ENCODE measurements at regions not wholly inside any gene's neighbourhood (a gene's known extent, or its start where the extent isn't known, plus 50 kb on each side); places are given as distances from the start of the nearest gene placed in this dataset.
"Not testable (repeated sequence)": the region's sequence is repeated elsewhere in the genome, so short reads cannot be mapped to it uniquely, and the experiment has no call there.

DNA sequence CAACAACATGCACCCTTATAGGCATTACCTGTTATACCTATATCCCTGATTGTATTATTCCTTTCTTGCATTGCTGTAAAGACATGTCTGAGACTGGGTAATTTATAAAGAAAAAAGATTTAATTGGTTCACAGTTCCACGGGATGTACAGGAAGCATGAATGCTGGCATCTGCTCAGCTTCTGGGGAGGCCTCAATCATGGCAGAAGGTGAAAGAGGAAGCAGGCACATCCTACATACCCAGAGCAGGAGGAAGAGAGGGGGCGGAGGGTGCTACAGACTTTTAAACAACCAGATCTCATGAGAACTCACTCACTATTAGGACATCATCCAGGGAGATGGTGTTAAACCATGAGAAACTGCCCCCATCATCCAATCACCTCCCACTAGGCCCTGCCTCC is 191.7 kb upstream of the SPHKAP start:
- no peaks in the 10 kb centered on the region for H3K4me1 ChIP-seq
- DNase-seq (ENCODE audit: low spot score in 2 of 2) = no peak
- H3K9me3 ChIP-seq = no peaks in the 10 kb centered on the region
- H3K27me3 ChIP-seq (ENCODE audit: low read depth) = no peaks in the 10 kb centered on the region
- H3K4me3 ChIP-seq = no peak overlapping the region
- no peaks in the 10 kb centered on the region for H3K36me3 ChIP-seq (replicated peaks)
- in situ Hi-C loops (cut with MboI; ENCODE audit: low sequenced_read_pairs) = no loop called here

DNA sequence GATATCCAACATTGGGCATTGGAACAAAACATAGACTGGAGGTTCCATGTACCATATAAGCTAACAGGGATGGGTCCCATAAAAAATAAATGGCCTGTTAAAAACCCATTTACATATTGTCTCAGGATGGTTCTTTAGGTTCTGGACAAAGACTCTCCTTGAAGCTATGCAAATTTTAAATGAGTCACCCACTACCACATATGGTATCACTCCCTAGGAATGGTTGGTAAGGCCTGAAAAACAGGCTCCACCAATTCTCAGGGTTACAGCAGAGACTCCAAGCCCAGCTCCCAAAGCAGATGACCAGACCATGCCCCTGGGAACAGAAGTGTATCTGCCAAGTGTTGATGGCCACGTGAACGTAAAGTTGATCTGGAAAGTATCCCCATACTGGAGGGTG is 190.7 kb upstream of the SPHKAP start:
- no peaks in the 10 kb centered on the region for H3K36me3 ChIP-seq (replicated peaks)
- in situ Hi-C loops (cut with MboI; ENCODE audit: low sequenced_read_pairs) = no loop called here
- no peaks in the 10 kb centered on the region for H3K4me1 ChIP-seq
- H3K4me3 ChIP-seq = no peak overlapping the region
- H3K9me3 ChIP-seq = no peaks in the 10 kb centered on the region
- DNase-seq (ENCODE audit: low spot score in 2 of 2) = no peak
- no peaks in the 10 kb centered on the region for H3K27me3 ChIP-seq (ENCODE audit: low read depth)

DNA sequence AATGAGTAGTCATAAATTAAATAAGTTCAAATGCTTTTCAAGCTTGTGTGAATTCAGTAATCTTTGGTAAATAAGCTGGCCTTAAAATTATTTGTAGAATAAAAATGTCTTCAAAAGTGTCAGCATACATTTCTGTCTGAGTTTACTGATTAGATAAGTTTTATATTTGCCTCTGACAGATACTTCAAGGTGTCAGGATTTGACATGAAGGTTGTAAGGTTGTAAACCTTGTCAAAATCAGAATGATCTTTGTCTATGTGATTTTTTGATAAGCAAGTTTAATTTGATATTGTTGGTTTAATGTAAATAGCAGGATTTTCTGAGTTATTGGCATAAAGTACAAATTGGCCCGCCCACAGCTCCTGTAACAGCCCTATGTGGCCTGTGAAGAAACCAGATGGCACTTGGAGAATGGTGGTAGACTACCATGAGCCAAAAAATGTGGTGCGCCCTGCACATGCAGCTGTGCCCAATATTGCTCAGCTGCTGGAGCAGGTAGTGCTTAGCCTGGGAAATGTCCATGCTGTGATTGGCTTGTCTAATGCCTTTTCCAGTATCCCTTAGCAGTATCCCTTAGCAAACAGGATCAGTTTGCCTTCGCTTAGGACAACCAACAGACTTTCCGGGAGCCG is 188.0 kb upstream of the SPHKAP start:
- no peaks in the 10 kb centered on the region for H3K9me3 ChIP-seq
- no peaks in the 10 kb centered on the region for H3K36me3 ChIP-seq (replicated peaks)
- H3K4me1 ChIP-seq = peaks cover 2% of the 10 kb centered on the region; the same call in 1 of the 2 replicates
- no peaks in the 10 kb centered on the region for H3K27me3 ChIP-seq (ENCODE audit: low read depth)
- no peak overlapping the region for H3K4me3 ChIP-seq
- in situ Hi-C loops (cut with MboI; ENCODE audit: low sequenced_read_pairs) = no loop called here
- DNase-seq (ENCODE audit: low spot score in 2 of 2) = no peak

DNA sequence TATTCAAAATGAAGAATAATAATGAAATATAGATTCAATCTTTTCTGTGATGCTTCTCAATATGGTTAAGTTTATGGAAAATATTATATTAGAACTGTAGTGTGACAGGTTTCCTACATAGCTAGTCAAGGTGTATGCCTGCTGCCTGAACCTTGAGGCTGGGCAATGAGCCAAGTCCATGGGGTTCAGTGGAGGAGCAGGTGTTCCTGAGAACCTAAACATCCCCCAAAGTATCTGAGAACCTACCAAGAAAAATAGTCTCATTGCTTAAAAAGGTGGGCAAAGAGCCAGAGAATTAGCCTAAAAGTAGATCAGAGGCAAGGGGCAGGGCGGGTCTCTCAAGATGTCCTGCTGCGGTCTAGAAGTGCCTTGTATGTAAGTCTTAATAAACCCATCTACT is 185.9 kb upstream of the SPHKAP start:
- no peak overlapping the region for H3K4me3 ChIP-seq

DNA sequence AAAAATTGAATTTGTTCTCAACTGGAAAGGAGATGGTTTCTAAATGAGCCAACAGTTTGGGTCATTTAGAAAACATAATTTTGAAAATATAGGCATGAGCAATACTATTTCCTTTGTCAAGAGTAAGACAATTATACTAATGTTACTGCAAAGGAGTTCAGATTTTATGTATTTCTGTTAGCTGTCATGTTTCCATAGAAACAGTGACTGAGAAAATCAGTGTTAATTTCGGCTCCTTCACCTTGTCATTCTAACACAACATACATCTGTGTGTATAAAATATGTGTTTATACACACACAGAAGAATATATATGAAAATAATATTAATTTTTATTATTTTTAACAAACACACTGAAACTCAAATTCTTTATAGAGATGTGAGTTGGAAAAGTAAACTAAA is 178.0 kb upstream of the SPHKAP start:
- Histone ChIP-seq H3K9me3 (no peaks in the 10 kb centered on the region), H3K36me3 (replicated peaks) (no peaks in the 10 kb centered on the region), H3K27me3 (ENCODE audit: low read depth) (no peaks in the 10 kb centered on the region), H3K4me3 (no peak overlapping the region), H3K4me1 (peaks cover 2% of the 10 kb centered on the region; the same call in 1 of the 2 replicates)
- no peak for DNase-seq (ENCODE audit: low spot score in 2 of 2)
- in situ Hi-C loops (cut with MboI; ENCODE audit: low sequenced_read_pairs) = no loop called here

More for the DNA sequence above, 185.9 kb upstream of the SPHKAP start:
- H3K4me1 ChIP-seq = peaks cover 4% of the 10 kb centered on the region; the same call in 1 of the 2 replicates
- DNase-seq (ENCODE audit: low spot score in 2 of 2) = no peak
- H3K36me3 ChIP-seq (replicated peaks) = no peaks in the 10 kb centered on the region
- no peaks in the 10 kb centered on the region for H3K9me3 ChIP-seq
- H3K27me3 ChIP-seq (ENCODE audit: low read depth) = no peaks in the 10 kb centered on the region
- in situ Hi-C loops (cut with MboI; ENCODE audit: low sequenced_read_pairs) = no loop called here

DNA sequence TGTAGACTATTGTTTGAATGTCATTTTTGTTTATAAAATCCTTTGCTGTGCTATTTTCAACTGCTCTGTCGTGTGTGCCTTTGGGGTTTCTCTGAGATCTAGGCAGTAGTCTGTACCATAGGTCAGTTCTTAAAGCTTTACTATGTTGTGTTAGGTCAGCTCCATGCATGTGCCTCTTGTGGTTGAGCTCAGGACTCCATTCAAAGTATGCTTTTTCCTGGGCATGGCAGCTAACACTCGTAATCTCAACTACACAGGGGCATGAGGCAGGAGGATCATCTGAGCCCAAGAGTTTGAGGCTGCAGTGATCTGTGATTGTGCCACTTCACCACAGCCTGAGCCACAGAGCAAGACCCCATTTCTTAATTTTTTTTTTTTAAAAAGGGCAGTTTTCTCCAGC is 174.4 kb upstream of the SPHKAP start:
- no peaks in the 10 kb centered on the region for H3K27me3 ChIP-seq (ENCODE audit: low read depth)
- H3K4me3 ChIP-seq = no peak overlapping the region
- no peaks in the 10 kb centered on the region for H3K4me1 ChIP-seq
- H3K36me3 ChIP-seq (replicated peaks) = no peaks in the 10 kb centered on the region
- H3K9me3 ChIP-seq = no peaks in the 10 kb centered on the region
- in situ Hi-C loops (cut with MboI; ENCODE audit: low sequenced_read_pairs) = no loop called here
- no peak for DNase-seq (ENCODE audit: low spot score in 2 of 2)

DNA sequence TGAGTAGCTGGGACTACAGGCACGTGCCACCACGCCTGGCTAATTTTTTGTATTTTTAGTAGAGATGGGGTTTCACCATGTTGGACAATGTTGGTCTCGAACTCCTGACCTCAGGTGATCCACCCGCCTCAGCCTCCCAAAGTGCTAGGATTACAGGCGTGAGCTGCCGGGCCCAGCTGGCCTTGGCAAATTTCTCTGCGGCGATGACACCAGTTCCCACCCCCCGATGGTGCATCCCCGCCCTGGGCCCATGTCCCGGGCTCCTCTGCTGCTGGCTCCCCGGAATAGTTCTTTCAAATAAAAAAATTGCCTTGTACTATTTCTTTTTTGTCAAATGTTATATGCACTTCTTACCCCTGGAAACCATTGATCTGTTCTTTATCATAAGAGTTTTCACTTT is 171.5 kb upstream of the SPHKAP start:
- DNase-seq (ENCODE audit: low spot score in 2 of 2); in situ Hi-C loops (cut with MboI; ENCODE audit: low sequenced_read_pairs); H3K4me3 ChIP-seq; H3K27me3 ChIP-seq (ENCODE audit: low read depth); H3K9me3 ChIP-seq; H3K4me1 ChIP-seq; H3K36me3 ChIP-seq (replicated peaks): not testable (repeated sequence)

DNA sequence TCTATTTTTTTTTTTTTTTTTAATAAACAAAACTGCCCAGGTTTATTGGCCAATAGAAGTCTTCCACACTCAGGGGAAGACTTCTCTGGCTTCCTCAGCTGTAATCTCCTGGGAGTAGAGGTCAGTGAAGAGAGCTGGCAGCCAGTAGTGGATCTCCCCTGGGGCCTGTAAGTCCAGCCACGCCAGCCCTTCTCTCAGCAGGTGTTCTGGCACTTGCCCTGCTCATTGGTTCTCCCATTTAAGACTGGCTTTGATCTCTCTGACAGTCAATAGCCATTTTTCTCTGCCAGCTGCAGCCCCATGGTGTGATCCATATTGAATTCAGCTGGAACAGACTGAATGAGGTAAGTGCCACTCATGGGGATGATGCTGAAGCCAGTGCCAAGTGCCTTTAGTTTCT is 170.6 kb upstream of the SPHKAP start:
- no peak overlapping the region for H3K4me3 ChIP-seq
- no peaks in the 10 kb centered on the region for H3K27me3 ChIP-seq (ENCODE audit: low read depth)
- H3K4me1 ChIP-seq = no peaks in the 10 kb centered on the region
- no peaks in the 10 kb centered on the region for H3K9me3 ChIP-seq
- no peaks in the 10 kb centered on the region for H3K36me3 ChIP-seq (replicated peaks)
- in situ Hi-C loops (cut with MboI; ENCODE audit: low sequenced_read_pairs) = no loop called here
- no peak for DNase-seq (ENCODE audit: low spot score in 2 of 2)

DNA sequence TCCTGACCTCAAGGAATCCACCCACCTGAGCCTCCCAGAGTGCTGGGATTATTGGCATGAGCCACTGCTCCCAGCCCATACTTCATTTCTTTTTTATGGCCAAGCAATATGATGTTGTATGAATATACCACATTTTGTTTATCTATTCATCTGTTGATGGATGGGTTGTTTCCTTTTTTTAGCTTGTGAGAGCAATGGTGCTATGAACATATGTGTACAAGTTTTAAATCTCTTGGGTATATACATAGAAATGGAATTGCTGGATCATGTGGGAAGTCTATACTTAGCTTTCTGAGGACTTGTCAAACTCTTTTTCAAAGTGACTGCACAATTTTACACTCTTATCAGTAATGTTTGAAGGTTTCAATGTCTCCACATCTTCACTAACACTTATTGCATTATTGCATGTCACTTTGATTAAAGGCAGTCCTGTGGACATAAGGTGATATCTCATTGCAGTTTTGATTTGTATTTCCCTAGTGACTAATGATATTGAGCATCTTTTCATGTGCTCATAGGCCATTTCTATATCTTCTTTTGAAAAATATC is 167.1 kb upstream of the SPHKAP start:
- in situ Hi-C loops (cut with MboI; ENCODE audit: low sequenced_read_pairs) = no loop called here
- Histone ChIP-seq H3K36me3 (replicated peaks) (no peaks in the 10 kb centered on the region), H3K4me1 (no peaks in the 10 kb centered on the region), H3K9me3 (no peaks in the 10 kb centered on the region), H3K27me3 (ENCODE audit: low read depth) (no peaks in the 10 kb centered on the region), H3K4me3 (no peak overlapping the region)
- DNase-seq (ENCODE audit: low spot score in 2 of 2) = no peak

DNA sequence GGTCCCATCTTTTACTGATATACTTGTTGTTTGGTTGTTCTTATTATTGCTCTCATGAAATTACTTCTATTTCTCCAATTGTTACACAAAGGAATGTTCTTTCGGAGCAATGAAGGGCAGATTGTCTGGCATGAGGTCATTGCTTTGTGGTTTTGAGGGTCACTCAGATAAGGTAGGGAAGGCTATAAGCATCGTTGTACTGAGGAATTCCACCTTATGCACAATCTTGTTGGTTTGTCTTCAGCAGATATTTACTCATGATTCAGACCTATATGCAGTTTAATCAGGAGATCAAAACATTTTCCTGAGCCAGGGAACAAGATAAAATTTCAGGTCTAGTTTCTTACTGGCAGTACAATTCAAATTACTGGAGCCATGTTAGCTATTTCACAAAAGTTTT is 163.0 kb upstream of the SPHKAP start:
- H3K4me3 ChIP-seq = no peak overlapping the region
- H3K9me3 ChIP-seq = no peaks in the 10 kb centered on the region
- no peak for DNase-seq (ENCODE audit: low spot score in 2 of 2)
- H3K27me3 ChIP-seq (ENCODE audit: low read depth) = no peaks in the 10 kb centered on the region
- no peaks in the 10 kb centered on the region for H3K4me1 ChIP-seq
- no peaks in the 10 kb centered on the region for H3K36me3 ChIP-seq (replicated peaks)
- in situ Hi-C loops (cut with MboI; ENCODE audit: low sequenced_read_pairs) = no loop called here

DNA sequence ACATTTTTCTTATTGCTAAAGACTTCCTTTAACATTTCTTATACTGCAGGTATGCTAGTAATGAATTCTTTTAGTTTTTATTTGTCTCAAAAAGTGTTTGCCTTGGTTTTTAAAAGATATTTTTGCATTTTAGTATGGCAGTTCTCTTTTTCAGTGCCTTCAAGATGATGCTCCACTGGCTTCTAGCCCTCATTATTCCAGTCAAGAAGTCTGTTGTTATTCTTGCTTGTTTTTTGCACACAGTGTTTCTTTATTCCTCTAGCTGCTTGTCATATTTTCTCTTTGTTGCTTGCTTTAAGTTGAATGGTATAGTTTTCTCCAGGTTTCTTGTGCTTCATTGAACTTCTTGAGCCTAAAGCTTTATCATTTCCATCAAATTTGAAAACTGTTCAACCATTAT is 158.0 kb upstream of the SPHKAP start:
- Histone ChIP-seq H3K27me3 (ENCODE audit: low read depth) (no peaks in the 10 kb centered on the region), H3K9me3 (no peaks in the 10 kb centered on the region), H3K36me3 (replicated peaks) (no peaks in the 10 kb centered on the region), H3K4me3 (no peak overlapping the region), H3K4me1 (no peaks in the 10 kb centered on the region)
- DNase-seq (ENCODE audit: low spot score in 2 of 2) = no peak
- in situ Hi-C loops (cut with MboI; ENCODE audit: low sequenced_read_pairs) = no loop called here

DNA sequence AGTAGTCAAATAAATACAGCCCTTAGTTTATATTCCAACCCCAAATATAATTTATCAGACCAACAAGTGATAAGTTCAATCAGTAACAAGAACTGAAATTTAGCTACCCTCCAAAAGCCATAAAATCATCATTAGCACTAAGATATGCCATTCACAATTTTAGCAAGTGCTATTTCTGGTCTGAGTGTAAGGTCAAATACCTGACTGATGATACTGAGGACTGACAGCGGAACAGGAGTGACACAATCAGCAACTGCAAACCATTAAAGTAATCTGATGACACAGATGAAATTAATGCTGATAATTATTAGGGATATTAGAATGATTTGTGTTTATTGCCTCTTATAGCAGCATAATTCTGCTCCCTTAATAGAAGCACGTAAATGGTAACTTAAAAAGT is 152.7 kb upstream of the SPHKAP start:
- no peaks in the 10 kb centered on the region for H3K27me3 ChIP-seq (ENCODE audit: low read depth)
- DNase-seq (ENCODE audit: low spot score in 2 of 2) = no peak
- no peaks in the 10 kb centered on the region for H3K36me3 ChIP-seq (replicated peaks)
- no peaks in the 10 kb centered on the region for H3K4me1 ChIP-seq
- in situ Hi-C loops (cut with MboI; ENCODE audit: low sequenced_read_pairs) = no loop called here
- H3K4me3 ChIP-seq = no peak overlapping the region
- no peaks in the 10 kb centered on the region for H3K9me3 ChIP-seq

DNA sequence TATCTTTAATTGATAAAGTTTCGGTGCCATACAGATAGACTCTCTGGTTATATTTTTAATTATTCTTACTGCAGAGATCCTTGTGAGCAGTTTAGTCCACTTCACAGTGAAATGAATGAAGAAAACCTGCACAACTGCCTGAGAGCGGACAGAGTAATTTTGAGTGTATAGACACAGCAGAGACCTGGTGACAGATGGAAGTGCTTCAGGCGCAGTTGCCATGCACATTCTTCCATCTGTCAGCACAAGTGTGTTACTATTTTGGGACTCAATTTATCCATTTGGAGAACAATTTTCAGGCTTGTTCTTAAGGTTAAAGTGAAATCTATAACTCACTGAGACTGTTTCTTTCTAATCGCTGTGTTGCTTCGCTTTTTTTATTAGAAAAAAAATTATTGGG is 147.8 kb upstream of the SPHKAP start:
- no peaks in the 10 kb centered on the region for H3K4me1 ChIP-seq
- no peaks in the 10 kb centered on the region for H3K27me3 ChIP-seq (ENCODE audit: low read depth)
- no peaks in the 10 kb centered on the region for H3K36me3 ChIP-seq (replicated peaks)
- no peaks in the 10 kb centered on the region for H3K9me3 ChIP-seq
- H3K4me3 ChIP-seq = no peak overlapping the region
- DNase-seq (ENCODE audit: low spot score in 2 of 2) = no peak
- in situ Hi-C loops (cut with MboI; ENCODE audit: low sequenced_read_pairs) = no loop called here

DNA sequence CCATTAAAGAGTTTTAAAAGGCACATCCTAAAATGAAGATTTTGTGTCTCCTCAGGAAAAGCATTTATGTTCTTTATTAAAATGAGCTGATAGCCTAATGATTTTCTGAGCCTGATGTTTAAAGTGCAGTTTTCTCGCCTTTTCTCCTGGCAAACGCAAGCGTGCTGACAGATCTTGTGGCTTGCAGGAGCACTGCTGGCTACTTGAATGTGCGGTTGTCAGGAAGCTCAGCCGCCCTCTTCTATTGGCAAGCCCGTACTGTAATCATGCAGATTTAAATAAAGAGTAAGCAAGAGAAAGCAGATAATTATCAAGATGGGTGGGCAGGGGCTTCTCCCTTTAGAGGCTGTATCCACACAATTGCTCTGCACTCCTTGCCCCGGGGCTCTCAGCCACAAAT is 139.5 kb upstream of the SPHKAP start:
- no peaks in the 10 kb centered on the region for H3K4me1 ChIP-seq

DNA sequence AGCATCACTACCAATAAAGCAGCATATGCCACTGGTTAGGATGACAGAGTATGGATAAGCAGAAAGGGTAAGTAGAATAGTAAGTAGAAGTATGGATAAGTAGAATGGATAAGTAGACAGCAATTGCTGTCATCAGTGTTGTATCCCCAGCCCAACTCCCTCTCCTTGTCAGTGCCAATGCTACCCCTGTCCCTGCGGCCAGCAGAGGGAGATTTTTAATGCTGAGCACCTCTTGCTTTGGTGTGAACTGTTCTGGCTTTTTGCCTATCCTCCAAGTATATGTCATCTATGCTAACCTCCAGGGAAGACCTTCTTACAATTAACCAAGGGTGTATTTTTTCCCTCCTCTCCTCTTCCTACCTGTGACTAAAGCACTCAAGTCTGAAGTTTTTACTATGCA is 136.7 kb upstream of the SPHKAP start:
- peak; percentile 12 to 53 for DNase-seq (ENCODE audit: low spot score in 2 of 2)
- no peaks in the 10 kb centered on the region for H3K9me3 ChIP-seq
- no peaks in the 10 kb centered on the region for H3K4me1 ChIP-seq
- no peaks in the 10 kb centered on the region for H3K36me3 ChIP-seq (replicated peaks)
- in situ Hi-C loops (cut with MboI; ENCODE audit: low sequenced_read_pairs) = no loop called here
- H3K27me3 ChIP-seq (ENCODE audit: low read depth) = no peaks in the 10 kb centered on the region
- H3K4me3 ChIP-seq = no peak overlapping the region

More for the DNA sequence above, 139.5 kb upstream of the SPHKAP start:
- Histone ChIP-seq H3K27me3 (ENCODE audit: low read depth) (no peaks in the 10 kb centered on the region), H3K36me3 (replicated peaks) (no peaks in the 10 kb centered on the region), H3K4me3 (no peak overlapping the region), H3K9me3 (no peaks in the 10 kb centered on the region)
- in situ Hi-C loops (cut with MboI; ENCODE audit: low sequenced_read_pairs) = no loop called here
- no peak for DNase-seq (ENCODE audit: low spot score in 2 of 2)

Measured in HAP-1 (cell line).